Cardiac muscle cell (in vitro differentiated cells and primary cell): ENCODE measurements at regions not wholly inside any gene's neighbourhood (a gene's known extent, or its start where the extent isn't known, plus 50 kb on each side); places are given as distances from the start of the nearest gene placed in this dataset.

Experiments used
- DNase-seq, 2 donors: peaks; one replicate each; pipeline versions ENCODE4 v3.0.0 to v3.0.0-alpha.2; 2010 to 2017; ENCODE audit warnings: low read depth in 1 of 2, low spot score in 1 of 2
- H3K27ac ChIP-seq: fragments of 200-600 bp; sonication (generic); 2 replicates; pipeline ENCODE4 v1.5.1; 2016
- H3K27me3 ChIP-seq: fragments of 200-600 bp; sonication (generic); 2 replicates; pipeline ENCODE4 v1.6.0; 2016; ENCODE audit warnings: control low read depth
- H3K36me3 ChIP-seq: fragments of 200-600 bp; sonication (generic); 2 replicates; pipeline ENCODE4 v1.5.1; 2016; ENCODE audit warnings: control low read depth
- H3K4me1 ChIP-seq: fragments of 200-600 bp; sonication (generic); 2 replicates; pipeline ENCODE4 v1.8.1; 2017; ENCODE audit warnings: low read depth, mild to moderate bottlenecking, mixed run types
- H3K4me3 ChIP-seq: fragments of 200-600 bp; sonication (generic); 2 replicates; pipeline ENCODE4 v1.5.1; 2016; ENCODE audit warnings: mild to moderate bottlenecking
- H3K9me3 ChIP-seq: fragments of 200-600 bp; sonication (generic); 2 replicates; pipeline ENCODE4 v1.5.1; 2017; ENCODE audit warnings: low read depth, mild to moderate bottlenecking, control low read depth
- TF ChIP-seq, protein P1 (sequence below): IDR thresholded peaks from 2 replicates; pipeline ENCODE4 v1.5.1; 2012; ENCODE audit warnings: low read depth, mild to moderate bottlenecking, low read length

DNA sequence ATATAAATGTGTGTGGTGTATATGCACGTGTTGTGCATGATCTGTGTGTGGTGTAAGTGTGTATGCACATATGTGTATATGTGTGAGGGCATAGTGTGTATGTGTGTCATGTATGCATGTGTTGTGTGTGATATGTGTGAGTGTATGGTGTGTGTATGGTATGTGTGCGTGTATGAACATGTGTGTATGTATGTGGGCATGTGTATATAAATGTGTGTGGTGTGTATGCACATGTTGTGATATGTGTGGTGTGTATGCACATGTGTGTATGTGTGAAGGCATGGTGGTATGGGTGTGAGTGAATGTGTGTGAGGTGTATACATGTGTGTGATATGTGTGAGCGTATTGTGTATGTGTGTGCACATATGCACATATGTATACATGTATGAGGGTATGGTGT, 198.7 kb downstream of the RBFOX3 start:
- no peak overlapping the region for H3K27ac ChIP-seq

DNA sequence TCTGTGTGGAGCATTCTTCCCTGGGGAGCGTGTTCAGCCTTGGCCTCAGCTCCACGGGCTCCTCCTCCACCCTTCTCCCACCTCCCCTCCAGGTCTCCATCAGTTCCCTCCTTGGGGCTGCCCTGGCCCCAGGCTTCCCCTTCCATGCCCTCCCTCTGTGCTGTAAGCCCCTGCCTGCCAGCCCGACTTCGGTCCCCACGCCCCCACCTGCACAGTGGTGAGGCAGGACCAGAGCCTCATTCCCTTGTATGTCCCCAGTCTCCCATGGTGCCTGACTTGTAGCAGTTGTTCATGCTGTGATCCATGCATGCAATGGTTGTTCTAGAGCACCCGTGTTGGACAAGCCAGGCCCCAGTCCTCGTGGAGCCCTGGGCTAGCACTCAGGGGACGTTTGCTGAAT, 199.4 kb downstream of the RBFOX3 start:
- Histone ChIP-seq H3K9me3 (no peaks in the 10 kb centered on the region), H3K27ac (no peak overlapping the region), H3K27me3 (peaks cover 34% of the 10 kb centered on the region), H3K4me3 (no peak overlapping the region), H3K36me3 (no peaks in the 10 kb centered on the region), H3K4me1 (no peaks in the 10 kb centered on the region)
- DNase-seq: no peak
- TF ChIP-seq, protein P1, sequence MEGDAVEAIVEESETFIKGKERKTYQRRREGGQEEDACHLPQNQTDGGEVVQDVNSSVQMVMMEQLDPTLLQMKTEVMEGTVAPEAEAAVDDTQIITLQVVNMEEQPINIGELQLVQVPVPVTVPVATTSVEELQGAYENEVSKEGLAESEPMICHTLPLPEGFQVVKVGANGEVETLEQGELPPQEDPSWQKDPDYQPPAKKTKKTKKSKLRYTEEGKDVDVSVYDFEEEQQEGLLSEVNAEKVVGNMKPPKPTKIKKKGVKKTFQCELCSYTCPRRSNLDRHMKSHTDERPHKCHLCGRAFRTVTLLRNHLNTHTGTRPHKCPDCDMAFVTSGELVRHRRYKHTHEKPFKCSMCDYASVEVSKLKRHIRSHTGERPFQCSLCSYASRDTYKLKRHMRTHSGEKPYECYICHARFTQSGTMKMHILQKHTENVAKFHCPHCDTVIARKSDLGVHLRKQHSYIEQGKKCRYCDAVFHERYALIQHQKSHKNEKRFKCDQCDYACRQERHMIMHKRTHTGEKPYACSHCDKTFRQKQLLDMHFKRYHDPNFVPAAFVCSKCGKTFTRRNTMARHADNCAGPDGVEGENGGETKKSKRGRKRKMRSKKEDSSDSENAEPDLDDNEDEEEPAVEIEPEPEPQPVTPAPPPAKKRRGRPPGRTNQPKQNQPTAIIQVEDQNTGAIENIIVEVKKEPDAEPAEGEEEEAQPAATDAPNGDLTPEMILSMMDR: no peak

More for the DNA sequence above, 198.7 kb downstream of the RBFOX3 start:
- no peaks in the 10 kb centered on the region for H3K4me1 ChIP-seq
- TF ChIP-seq, protein P1: no peak
- no peaks in the 10 kb centered on the region for H3K9me3 ChIP-seq
- no peak overlapping the region for H3K4me3 ChIP-seq
- DNase-seq: no peak
- H3K27me3 ChIP-seq: peaks cover 34% of the 10 kb centered on the region
- H3K36me3 ChIP-seq: no peaks in the 10 kb centered on the region

DNA sequence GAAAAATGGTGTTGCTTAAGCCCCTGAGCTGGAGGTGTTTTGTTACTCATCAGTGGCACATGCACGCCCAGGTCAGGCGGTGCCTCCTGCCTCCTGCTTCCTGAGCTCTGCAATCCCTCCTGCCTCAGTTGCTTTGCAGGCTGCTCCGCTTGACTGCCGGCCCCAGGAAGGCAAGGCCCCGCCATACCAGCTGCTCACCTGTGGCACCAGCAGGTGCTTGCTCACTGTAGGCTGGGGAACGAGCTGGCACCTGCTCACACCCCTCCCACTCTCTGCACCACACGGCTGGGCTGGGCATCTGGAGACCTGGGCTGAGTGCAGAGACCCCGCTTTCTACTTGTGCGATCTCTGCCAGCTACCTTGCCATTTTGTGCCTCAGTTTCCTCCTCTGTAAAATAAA, 200.2 kb downstream of the RBFOX3 start:
- DNase-seq: no peak
- Histone ChIP-seq H3K27ac (no peak overlapping the region), H3K4me1 (no peaks in the 10 kb centered on the region), H3K27me3 (peaks cover 39% of the 10 kb centered on the region), H3K36me3 (no peaks in the 10 kb centered on the region), H3K9me3 (no peaks in the 10 kb centered on the region), H3K4me3 (no peak overlapping the region)
- TF ChIP-seq, protein P1: no peak

DNA sequence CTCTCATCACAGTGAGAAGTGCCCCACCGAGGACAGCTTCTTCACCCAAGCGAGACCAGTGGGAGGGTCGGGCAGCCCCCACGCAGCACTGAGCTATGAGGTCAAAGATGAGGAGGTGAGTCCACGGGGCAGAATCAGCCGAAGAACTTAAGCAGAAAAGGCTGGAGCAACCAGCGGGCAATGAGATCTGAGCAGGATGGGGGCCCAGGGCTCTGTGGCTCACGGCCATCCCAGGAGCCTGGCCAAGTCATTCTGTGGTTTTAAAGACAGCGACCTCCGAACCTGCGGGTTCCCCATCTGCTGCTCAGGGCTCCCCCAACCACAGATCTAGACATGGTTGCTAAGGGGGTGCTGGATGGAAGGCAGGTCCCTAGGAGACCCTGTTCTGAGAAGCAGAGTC, 202.6 kb downstream of the RBFOX3 start:
- no peak for DNase-seq
- Histone ChIP-seq H3K9me3 (no peaks in the 10 kb centered on the region), H3K36me3 (no peaks in the 10 kb centered on the region), H3K4me3 (no peak overlapping the region), H3K27me3 (peaks cover 32% of the 10 kb centered on the region), H3K27ac (no peak overlapping the region), H3K4me1 (no peaks in the 10 kb centered on the region)
- TF ChIP-seq, protein P1: no peak

DNA sequence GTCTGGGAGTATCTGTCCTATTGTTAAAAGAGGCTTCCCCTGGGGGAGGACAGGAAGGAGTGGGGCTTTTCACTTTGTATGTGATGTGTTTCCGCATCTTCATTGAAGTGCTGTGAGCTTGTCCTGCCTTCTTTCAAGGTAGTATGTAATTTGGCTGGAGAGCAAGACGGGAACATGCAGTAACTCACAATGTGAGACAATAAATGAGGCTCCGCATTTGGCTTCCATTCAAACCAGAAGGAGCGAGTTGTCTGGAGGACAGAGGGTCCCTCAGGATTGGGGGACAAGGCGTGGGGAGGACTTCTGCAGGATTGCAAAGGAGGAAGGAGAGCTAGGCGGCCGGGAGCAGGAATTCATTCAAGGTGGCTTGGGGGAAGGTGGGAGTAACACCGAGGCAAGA, 203.5 kb downstream of the RBFOX3 start:
- Histone ChIP-seq H3K27me3 (peaks cover 39% of the 10 kb centered on the region), H3K4me1 (no peaks in the 10 kb centered on the region), H3K36me3 (no peaks in the 10 kb centered on the region), H3K9me3 (no peaks in the 10 kb centered on the region), H3K27ac (no peak overlapping the region), H3K4me3 (no peak overlapping the region)
- no peak for DNase-seq
- TF ChIP-seq, protein P1: no peak

DNA sequence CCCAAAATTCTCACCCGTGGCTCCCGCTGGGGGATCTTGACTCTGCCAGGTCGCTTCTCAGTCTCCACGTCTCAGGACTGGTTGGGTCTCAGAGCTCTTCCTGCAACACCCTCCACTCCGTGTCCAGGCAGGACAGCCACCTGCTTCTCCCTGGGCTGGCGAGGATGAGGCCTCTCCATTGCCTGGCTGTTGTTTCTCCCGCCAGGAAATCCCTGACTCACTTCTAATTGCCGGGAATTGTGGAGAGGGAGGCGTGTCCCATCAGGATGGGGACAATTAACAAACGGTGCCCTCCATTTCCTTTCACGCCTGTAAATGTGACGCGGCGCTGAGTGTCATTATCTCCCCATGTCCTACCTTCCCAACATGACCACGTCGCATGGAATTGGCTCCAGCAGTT, 204.5 kb downstream of the RBFOX3 start:
- peaks cover 49% of the 10 kb centered on the region for H3K27me3 ChIP-seq
- H3K4me1 ChIP-seq: no peaks in the 10 kb centered on the region
- H3K36me3 ChIP-seq: no peaks in the 10 kb centered on the region
- H3K9me3 ChIP-seq: no peaks in the 10 kb centered on the region
- TF ChIP-seq, protein P1: no peak
- no peak for DNase-seq
- H3K27ac ChIP-seq: no peak overlapping the region
- no peak overlapping the region for H3K4me3 ChIP-seq
